Chondrocyte (in vitro differentiated cells): ENCODE measurements at regions not wholly inside any gene's neighbourhood (a gene's known extent, or its start where the extent isn't known, plus 50 kb on each side); places are given as distances from the start of the nearest gene placed in this dataset.

Experiments
- DNase-seq: peaks from one replicate; pipeline ENCODE4 v3.0.0; 2021; ENCODE audit warnings: mixed read lengths, low spot score
- H3K27ac Mint-ChIP-seq: one replicate; pipeline ENCODE4 v1.8.0; 2021; ENCODE audit warnings: mild to moderate bottlenecking, moderate library complexity, mixed read lengths; ENCODE audit not compliant: unreplicated experiment
- H3K27me3 Mint-ChIP-seq: 2 replicates; pipeline ENCODE4 v1.8.0; 2021; ENCODE audit warnings: low read depth, mixed read lengths
- H3K36me3 Mint-ChIP-seq: 2 replicates; pipeline ENCODE4 v1.8.0; 2021; ENCODE audit warnings: low read depth, mixed read lengths
- H3K4me1 Mint-ChIP-seq: 2 replicates; pipeline ENCODE4 v1.8.0; 2021; ENCODE audit warnings: low read depth, mild to moderate bottlenecking, mixed read lengths
- H3K4me3 Mint-ChIP-seq: one replicate; pipeline ENCODE4 v1.8.0; 2021; ENCODE audit warnings: mild to moderate bottlenecking, moderate library complexity, mixed read lengths; ENCODE audit not compliant: unreplicated experiment
- H3K9me3 Mint-ChIP-seq: 2 replicates; pipeline ENCODE4 v1.8.0; 2021; ENCODE audit warnings: low read depth, mixed read lengths
- CTCF ChIP-seq: fragments of 200-600 bp; sonication (generic); IDR thresholded peaks from 2 replicates; pipeline ENCODE4 v1.5.0; 2021; ENCODE audit warnings: antibody characterized with exemption, mild to moderate bottlenecking, moderate library complexity

GRCh38 chr2:220583725-220584124, 956.3 kb downstream of the SLC4A3 start:
- DNase-seq = no peak
- Mint-ChIP-seq H3K27me3 (no peaks in the 10 kb centered on the region), H3K4me3 (no peak overlapping the region)

GRCh38 chr2:220585241-220585640, 957.8 kb downstream of the SLC4A3 start:
- no peak for DNase-seq
- H3K27me3 Mint-ChIP-seq = no peaks in the 10 kb centered on the region
- no peak overlapping the region for H3K27ac Mint-ChIP-seq
- no peak for TF ChIP-seq CTCF
- H3K36me3 Mint-ChIP-seq = no peaks in the 10 kb centered on the region
- H3K4me1 Mint-ChIP-seq = peaks cover 31% of the 10 kb centered on the region
- H3K4me3 Mint-ChIP-seq = no peak overlapping the region
- H3K9me3 Mint-ChIP-seq = no peaks in the 10 kb centered on the region

More at GRCh38 chr2:220583725-220584124, 956.3 kb downstream of the SLC4A3 start:
- H3K27ac Mint-ChIP-seq = no peak overlapping the region
- H3K36me3 Mint-ChIP-seq = no peaks in the 10 kb centered on the region
- H3K4me1 Mint-ChIP-seq = peaks cover 31% of the 10 kb centered on the region
- H3K9me3 Mint-ChIP-seq = no peaks in the 10 kb centered on the region
- no peak for TF ChIP-seq CTCF

GRCh38 chr2:220586980-220587530, 959.6 kb downstream of the SLC4A3 start:
- H3K4me1 Mint-ChIP-seq = peaks cover 31% of the 10 kb centered on the region
- H3K27ac Mint-ChIP-seq = no peak overlapping the region
- no peak for DNase-seq
- TF ChIP-seq CTCF = no peak
- no peaks in the 10 kb centered on the region for H3K36me3 Mint-ChIP-seq
- H3K4me3 Mint-ChIP-seq = no peak overlapping the region
- no peaks in the 10 kb centered on the region for H3K9me3 Mint-ChIP-seq
- no peaks in the 10 kb centered on the region for H3K27me3 Mint-ChIP-seq

GRCh38 chr2:220588148-220588547, 960.7 kb downstream of the SLC4A3 start:
- Mint-ChIP-seq H3K4me1 (peaks cover 31% of the 10 kb centered on the region), H3K4me3 (no peak overlapping the region), H3K27me3 (no peaks in the 10 kb centered on the region), H3K36me3 (no peaks in the 10 kb centered on the region), H3K9me3 (no peaks in the 10 kb centered on the region), H3K27ac (no peak overlapping the region)
- TF ChIP-seq CTCF = no peak
- no peak for DNase-seq

GRCh38 chr2:220590476-220590875, 963.0 kb downstream of the SLC4A3 start:
- DNase-seq = no peak
- no peak overlapping the region for H3K4me3 Mint-ChIP-seq
- H3K27me3 Mint-ChIP-seq = no peaks in the 10 kb centered on the region
- peaks cover 21% of the 10 kb centered on the region for H3K4me1 Mint-ChIP-seq
- H3K9me3 Mint-ChIP-seq = no peaks in the 10 kb centered on the region
- no peaks in the 10 kb centered on the region for H3K36me3 Mint-ChIP-seq
- TF ChIP-seq CTCF = no peak
- no peak overlapping the region for H3K27ac Mint-ChIP-seq
